Thyroid gland (tissue), 4 donors: ENCODE measurements at regions not wholly inside any gene's neighbourhood (a gene's known extent, or its start where the extent isn't known, plus 50 kb on each side); places are given as distances from the start of the nearest gene placed in this dataset.

ENCODE experiments used
- POLR2A ChIP-seq, 2 donors: fragments of 450-650 bp; IDR thresholded peaks; one replicate each; pipeline ENCODE4 v1.6.1; 2017; ENCODE audit warnings: antibody characterized with exemption in 2 of 2, mild to moderate bottlenecking in 2 of 2, moderate library complexity in 1 of 2
- TF ChIP-seq, protein P1 (sequence below), 6 experiments: fragments of 200-600 bp in 3 of 6; fragments of 450-650 bp in 3 of 6; sonication (generic) in 3 of 6; IDR thresholded peaks; one replicate each; pipeline ENCODE4 v1.5.1; 2016 to 2019; ENCODE audit warnings: antibody characterized with exemption in 6 of 6, mild to moderate bottlenecking in 2 of 6, inconsistent platforms in 1 of 6, moderate library complexity in 1 of 6

DNA sequence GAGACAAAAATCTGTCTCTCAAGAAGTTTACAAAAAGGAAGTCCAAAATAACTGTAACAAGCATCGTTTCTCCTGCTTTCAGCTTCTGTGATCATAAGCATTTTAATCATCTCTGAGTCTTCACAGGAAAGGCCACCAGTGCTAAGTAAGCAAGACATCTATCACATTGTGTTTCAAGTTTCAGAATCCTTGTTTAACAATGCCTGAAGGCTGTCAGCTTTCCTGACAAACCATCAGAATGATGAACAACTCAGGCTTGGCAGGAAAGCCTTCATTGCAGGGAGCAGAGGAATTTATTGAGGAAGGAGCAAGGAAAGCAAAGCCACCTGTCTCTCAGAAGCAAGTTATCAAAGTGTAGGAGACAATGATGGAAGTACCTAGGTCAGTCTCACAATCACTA is 143.5 kb upstream of the DAPK1 start:
- TF ChIP-seq POLR2A (IDR thresholded peaks at IDR 0.05) = no peak
- TF ChIP-seq, protein P1, sequence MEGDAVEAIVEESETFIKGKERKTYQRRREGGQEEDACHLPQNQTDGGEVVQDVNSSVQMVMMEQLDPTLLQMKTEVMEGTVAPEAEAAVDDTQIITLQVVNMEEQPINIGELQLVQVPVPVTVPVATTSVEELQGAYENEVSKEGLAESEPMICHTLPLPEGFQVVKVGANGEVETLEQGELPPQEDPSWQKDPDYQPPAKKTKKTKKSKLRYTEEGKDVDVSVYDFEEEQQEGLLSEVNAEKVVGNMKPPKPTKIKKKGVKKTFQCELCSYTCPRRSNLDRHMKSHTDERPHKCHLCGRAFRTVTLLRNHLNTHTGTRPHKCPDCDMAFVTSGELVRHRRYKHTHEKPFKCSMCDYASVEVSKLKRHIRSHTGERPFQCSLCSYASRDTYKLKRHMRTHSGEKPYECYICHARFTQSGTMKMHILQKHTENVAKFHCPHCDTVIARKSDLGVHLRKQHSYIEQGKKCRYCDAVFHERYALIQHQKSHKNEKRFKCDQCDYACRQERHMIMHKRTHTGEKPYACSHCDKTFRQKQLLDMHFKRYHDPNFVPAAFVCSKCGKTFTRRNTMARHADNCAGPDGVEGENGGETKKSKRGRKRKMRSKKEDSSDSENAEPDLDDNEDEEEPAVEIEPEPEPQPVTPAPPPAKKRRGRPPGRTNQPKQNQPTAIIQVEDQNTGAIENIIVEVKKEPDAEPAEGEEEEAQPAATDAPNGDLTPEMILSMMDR (IDR thresholded peaks at IDR 0.05) = no peak
